DOHH2 (cell line): ENCODE measurements at regions not wholly inside any gene's neighbourhood (a gene's known extent, or its start where the extent isn't known, plus 50 kb on each side); places are given as distances from the start of the nearest gene placed in this dataset.

Source experiments
- EZH2phosphoT487 ChIP-seq: fragments of 200-600 bp; sonication (generic); IDR thresholded peaks from 2 replicates; pipeline ENCODE4 v1.6.1; 2017; ENCODE audit warnings: borderline replicate concordance, mild to moderate bottlenecking, antibody characterized with exemption, low read length, moderate library complexity, mixed read lengths
- TF ChIP-seq, protein P1 (sequence below): fragments of 200-600 bp; sonication (generic); IDR thresholded peaks from one replicate; pipeline ENCODE4 v1.5.1; 2014; ENCODE audit warnings: antibody characterized with exemption, mild to moderate bottlenecking, low read depth, low read length; ENCODE audit not compliant: poor library complexity, severe bottlenecking

DNA sequence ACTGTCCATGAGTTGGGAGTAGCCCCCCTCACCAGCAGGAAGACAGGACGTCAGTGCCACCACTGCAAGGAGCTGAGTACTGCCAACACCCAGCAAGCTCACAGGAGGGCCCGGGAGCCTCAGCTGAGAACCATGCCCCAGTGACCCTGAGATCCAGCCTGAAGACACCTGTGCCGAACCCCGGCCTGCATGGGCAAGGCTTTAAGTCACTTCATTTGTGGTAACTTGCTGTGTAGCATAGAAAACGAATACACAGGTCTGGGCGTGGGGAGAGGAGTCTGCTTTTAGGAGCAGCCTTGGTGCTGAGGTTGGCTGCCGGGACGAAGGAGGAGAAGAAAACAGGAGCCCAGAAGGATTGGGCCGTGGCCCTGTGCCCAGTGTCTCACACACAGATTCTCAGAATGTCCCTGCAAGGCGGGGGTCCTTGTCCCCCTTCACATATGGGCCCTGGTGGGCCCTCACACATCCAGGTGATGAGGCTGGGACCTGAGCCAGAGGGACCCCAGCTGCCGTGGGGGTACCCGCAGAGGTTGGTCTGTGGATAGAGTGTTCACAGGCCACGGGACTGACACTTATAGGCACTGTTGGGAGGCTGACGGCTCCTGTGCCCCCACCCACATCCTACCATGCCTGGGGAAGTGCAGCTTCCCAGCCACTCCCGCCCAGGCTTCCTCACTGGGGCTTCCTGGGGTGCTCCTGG is 85.3 kb downstream of the PLXNA1 start:
- TF ChIP-seq, protein P1, sequence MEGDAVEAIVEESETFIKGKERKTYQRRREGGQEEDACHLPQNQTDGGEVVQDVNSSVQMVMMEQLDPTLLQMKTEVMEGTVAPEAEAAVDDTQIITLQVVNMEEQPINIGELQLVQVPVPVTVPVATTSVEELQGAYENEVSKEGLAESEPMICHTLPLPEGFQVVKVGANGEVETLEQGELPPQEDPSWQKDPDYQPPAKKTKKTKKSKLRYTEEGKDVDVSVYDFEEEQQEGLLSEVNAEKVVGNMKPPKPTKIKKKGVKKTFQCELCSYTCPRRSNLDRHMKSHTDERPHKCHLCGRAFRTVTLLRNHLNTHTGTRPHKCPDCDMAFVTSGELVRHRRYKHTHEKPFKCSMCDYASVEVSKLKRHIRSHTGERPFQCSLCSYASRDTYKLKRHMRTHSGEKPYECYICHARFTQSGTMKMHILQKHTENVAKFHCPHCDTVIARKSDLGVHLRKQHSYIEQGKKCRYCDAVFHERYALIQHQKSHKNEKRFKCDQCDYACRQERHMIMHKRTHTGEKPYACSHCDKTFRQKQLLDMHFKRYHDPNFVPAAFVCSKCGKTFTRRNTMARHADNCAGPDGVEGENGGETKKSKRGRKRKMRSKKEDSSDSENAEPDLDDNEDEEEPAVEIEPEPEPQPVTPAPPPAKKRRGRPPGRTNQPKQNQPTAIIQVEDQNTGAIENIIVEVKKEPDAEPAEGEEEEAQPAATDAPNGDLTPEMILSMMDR = no peak
- no peak for TF ChIP-seq EZH2phosphoT487
